SK-N-SH (cell line): ENCODE measurements at regions not wholly inside any gene's neighbourhood (a gene's known extent, or its start where the extent isn't known, plus 50 kb on each side); places are given as distances from the start of the nearest gene placed in this dataset.

Experiments
- CTCF ChIA-PET: fragments of 300-600, 350-600 bp; formaldehyde crosslinking; extraction: SDS; loops from one replicate; lab custom pipeline; 2021; lab: Yijun Ruan, JAX
- POLR2A ChIA-PET: fragments of 350-600 bp; sonication (Branson Sonifier 250); formaldehyde crosslinking; extraction: SDS; loops from one replicate; lab custom pipeline; 2020; ENCODE audit warnings: antibody characterized with exemption, inconsistent platforms; lab: Yijun Ruan, JAX
- DNase-seq: peaks from one replicate; pipeline ENCODE4 v3.0.0; 2012
- H2AFZ ChIP-seq: fragments of 200-600 bp; sonication (generic); 2 replicates; pipeline ENCODE4 v1.8.1; 2016; ENCODE audit warnings: antibody characterized with exemption, mild to moderate bottlenecking, low read depth
- H3F3A ChIP-seq: fragments of 200-600 bp; sonication (generic); replicated peaks from 2 replicates; pipeline ENCODE3; 2016; ENCODE audit warnings: antibody characterized with exemption, mild to moderate bottlenecking; ENCODE audit not compliant: insufficient read depth
- H3K27ac ChIP-seq, 2 experiments: fragments of 200-500 bp in 1 of 2; fragments of 200-600 bp in 1 of 2; sonication (Bioruptor generic) in 1 of 2; sonication (generic), shearing (Covaris generic) in 1 of 2; 2 replicates each; pipeline versions ENCODE4 v1.5.1 to v1.6.1; 2014 to 2016; ENCODE audit warnings: low read depth in 2 of 2, inconsistent platforms in 1 of 2, low read length in 1 of 2, mild to moderate bottlenecking in 1 of 2, mixed read lengths in 1 of 2
- H3K27me3 ChIP-seq: fragments of 200-600 bp; sonication (generic), shearing (Covaris generic); 2 replicates; pipeline ENCODE4 v1.6.1; 2016; ENCODE audit warnings: mixed run types; ENCODE audit not compliant: insufficient read depth
- H3K36me3 ChIP-seq, 2 experiments: fragments of 200-500 bp in 1 of 2; fragments of 200-600 bp in 1 of 2; sonication (Bioruptor generic) in 1 of 2; sonication (generic) in 1 of 2; replicated peaks in 1 of 2; 2 replicates each; pipeline versions ENCODE3 to v1.5.1; 2014 to 2016; ENCODE audit warnings: low read length in 1 of 2, mild to moderate bottlenecking in 1 of 2; ENCODE audit not compliant: insufficient read depth in 2 of 2, control insufficient read depth in 1 of 2
- H3K4me1 ChIP-seq, 2 experiments: fragments of 200-500 bp in 1 of 2; fragments of 200-600 bp in 1 of 2; sonication (Bioruptor generic) in 1 of 2; sonication (generic), shearing (Covaris generic) in 1 of 2; 2 replicates each; pipeline versions ENCODE4 v1.5.1 to v1.6.1; 2014 to 2016; ENCODE audit warnings: low read depth in 1 of 2, low read length in 1 of 2, mixed run types in 1 of 2; ENCODE audit not compliant: insufficient read depth in 2 of 2, control insufficient read depth in 1 of 2
- H3K4me2 ChIP-seq: fragments of 200-600 bp; sonication (generic), shearing (Covaris generic); 2 replicates; pipeline ENCODE4 v1.6.1; 2017; ENCODE audit warnings: mixed run types
- H3K4me3 ChIP-seq, 2 experiments: fragments of 200-500 bp in 1 of 2; fragments of 200-600 bp in 1 of 2; sonication (Bioruptor generic) in 1 of 2; sonication (generic), shearing (Covaris generic) in 1 of 2; 2 replicates each; pipeline versions ENCODE4 v1.5.1 to v1.8.1; 2014 to 2016; ENCODE audit warnings: low read depth in 2 of 2, inconsistent platforms in 1 of 2, low read length in 1 of 2, mild to moderate bottlenecking in 1 of 2, mixed read lengths in 1 of 2, moderate library complexity in 1 of 2
- H3K79me2 ChIP-seq: fragments of 200-600 bp; sonication (generic); 2 replicates; pipeline ENCODE4 v1.8.1; 2017; ENCODE audit warnings: mild to moderate bottlenecking; ENCODE audit not compliant: insufficient read depth
- H3K9ac ChIP-seq: fragments of 200-600 bp; sonication (generic); 2 replicates; pipeline ENCODE4 v1.6.1; 2017; ENCODE audit warnings: mixed run types
- H3K9me2 ChIP-seq: fragments of 200-600 bp; sonication (generic); 2 replicates; pipeline ENCODE4 v1.6.1; 2017; ENCODE audit warnings: mixed run types
- H3K9me3 ChIP-seq: fragments of 200-600 bp; sonication (generic); 2 replicates; pipeline ENCODE4 v1.6.1; 2017; ENCODE audit warnings: mixed run types, mild to moderate bottlenecking, moderate library complexity
- H4K20me1 ChIP-seq: fragments of 200-600 bp; sonication (generic); 2 replicates; pipeline ENCODE4 v1.6.1; 2017; ENCODE audit warnings: mild to moderate bottlenecking, mixed run types; ENCODE audit not compliant: insufficient read depth
- CTCF ChIP-seq: fragments of 200-600 bp; sonication (generic); IDR thresholded peaks from 2 replicates; pipeline ENCODE4 v1.6.1; 2017; ENCODE audit warnings: antibody characterized with exemption, mild to moderate bottlenecking, moderate library complexity
- ELF1 ChIP-seq: IDR thresholded peaks from 2 replicates; pipeline ENCODE4 v1.4.0; 2012
- EP300 ChIP-seq, 2 experiments: IDR thresholded peaks; 2 replicates each; pipeline versions ENCODE4 v1.4.0 to v1.6.1; 2012; ENCODE audit warnings: borderline replicate concordance in 1 of 2, low read depth in 1 of 2, low read length in 1 of 2
- EZH2phosphoT487 ChIP-seq: fragments of 200-600 bp; sonication (generic); IDR thresholded peaks from 2 replicates; pipeline ENCODE4 v1.6.1; 2017; ENCODE audit warnings: low read depth, mixed run types, mild to moderate bottlenecking, antibody characterized with exemption, moderate library complexity, borderline replicate concordance
- FOSL2 ChIP-seq: IDR thresholded peaks from 2 replicates; pipeline ENCODE4 v1.4.0; 2012; ENCODE audit warnings: low read depth, mild to moderate bottlenecking, moderate library complexity, borderline replicate concordance
- FOXJ3 ChIP-seq: sonication (generic); formaldehyde crosslinking; IDR thresholded peaks from 2 replicates; pipeline ENCODE4 v1.5.1; 2020; ENCODE audit warnings: mild to moderate bottlenecking, missing genetic modification reagents
- GABPA ChIP-seq: IDR thresholded peaks from 2 replicates; pipeline ENCODE4 v1.4.0; 2012; ENCODE audit warnings: low read depth, mild to moderate bottlenecking
- GATA2 ChIP-seq: sonication (generic); formaldehyde crosslinking; IDR thresholded peaks from 2 replicates; pipeline ENCODE4 v1.5.0; 2020; ENCODE audit warnings: mild to moderate bottlenecking, missing genetic modification reagents
- IRF3 ChIP-seq: fragments of 150-350 bp; IDR thresholded peaks from 2 replicates; pipeline ENCODE4 v1.6.1; 2016; ENCODE audit warnings: mild to moderate bottlenecking, low read depth, low read length
- MAX ChIP-seq: IDR thresholded peaks from 2 replicates; pipeline ENCODE4 v1.4.0; 2012; ENCODE audit warnings: low read depth
- MEF2A ChIP-seq: IDR thresholded peaks from 2 replicates; pipeline ENCODE4 v1.4.0; 2012; ENCODE audit warnings: low read depth, borderline replicate concordance
- NFIC ChIP-seq: IDR thresholded peaks from 2 replicates; pipeline ENCODE4 v1.4.0; 2012; ENCODE audit warnings: borderline replicate concordance
- NRF1 ChIP-seq: IDR thresholded peaks from 2 replicates; pipeline ENCODE4 v1.6.1; 2012; ENCODE audit warnings: low read depth, mild to moderate bottlenecking, low read length
- POLR2AphosphoS5 ChIP-seq: IDR thresholded peaks from 2 replicates; pipeline ENCODE4 v1.6.1; 2012; ENCODE audit warnings: low read depth, low read length
- RAD21 ChIP-seq: IDR thresholded peaks from 2 replicates; pipeline ENCODE4 v1.6.1; 2012; ENCODE audit warnings: mild to moderate bottlenecking, low read length
- RFX5 ChIP-seq: IDR thresholded peaks from 2 replicates; pipeline ENCODE4 v1.6.1; 2012; ENCODE audit warnings: mild to moderate bottlenecking, improper control_type of control experiment, low read length
- SIN3A ChIP-seq: IDR thresholded peaks from 2 replicates; pipeline ENCODE4 v1.6.1; 2012; ENCODE audit warnings: low read depth, mild to moderate bottlenecking, low read length, moderate library complexity, borderline replicate concordance
- SMC3 ChIP-seq: IDR thresholded peaks from 2 replicates; pipeline ENCODE4 v1.6.1; 2012; ENCODE audit warnings: low read depth, low read length, improper control_type of control experiment
- TAF1 ChIP-seq: IDR thresholded peaks from 2 replicates; pipeline ENCODE4 v1.6.1; 2012; ENCODE audit warnings: low read depth, mild to moderate bottlenecking, low read length, moderate library complexity, borderline replicate concordance
- TCF12 ChIP-seq: IDR thresholded peaks from 2 replicates; pipeline ENCODE4 v1.4.0; 2012
- USF1 ChIP-seq: IDR thresholded peaks from 2 replicates; pipeline ENCODE4 v1.4.0; 2012; ENCODE audit warnings: low read depth, borderline replicate concordance
- USF2 ChIP-seq: fragments of 150-350 bp; IDR thresholded peaks from 2 replicates; pipeline ENCODE4 v1.6.1; 2017; ENCODE audit warnings: antibody characterized with exemption, low read length, low read depth, borderline replicate concordance
- YY1 ChIP-seq: IDR thresholded peaks from 2 replicates; pipeline ENCODE4 v1.4.0; 2012; ENCODE audit warnings: low read depth, mild to moderate bottlenecking
- WGBS: methylation state at CpG from one replicate; pipeline ENCODE4 v1.1.6; 2017; ENCODE audit warnings: low lambda C conversion rate; 5-methylcytosine and 5-hydroxymethylcytosine counted together

- WGBS, result 50% methylated on average over 10 of the region's 10 CpGs
- H3K79me2 ChIP-seq, result no peaks in the 10 kb centered on the region
- H3K4me2 ChIP-seq, result no peak overlapping the region
- H3K9ac ChIP-seq, result no peak overlapping the region
- H3K27me3 ChIP-seq, result no peaks in the 10 kb centered on the region
- H3K36me3 ChIP-seq, result no peaks in the 10 kb centered on the region
- H2AFZ ChIP-seq, result no peak overlapping the region
- H3K4me3 ChIP-seq, result no peak overlapping the region
- no peaks in the 10 kb centered on the region for H3K9me2 ChIP-seq
- no peaks in the 10 kb centered on the region for H3K9me3 ChIP-seq
- no peaks in the 10 kb centered on the region for H4K20me1 ChIP-seq
- peaks cover 0 to 4% of the 10 kb centered on the region in 2 experiments; a peak in 2 of 4 replicates for H3K4me1 ChIP-seq
- no peak for TF ChIP-seq CTCF
- TF ChIP-seq POLR2AphosphoS5, result no peak
- no peak for TF ChIP-seq SIN3A
- TF ChIP-seq NFIC, result no peak
- TF ChIP-seq NRF1, result no peak
- TF ChIP-seq USF1, result no peak
- no peak for TF ChIP-seq MAX
- TF ChIP-seq TCF12, result no peak
- TF ChIP-seq EP300 (IDR thresholded peaks at IDR 0.05; ENCODE audit: borderline replicate concordance in 1 of 2, low read depth in 1 of 2, low read length in 1 of 2), result no peak
- no peak for TF ChIP-seq GABPA
- no peak for TF ChIP-seq GATA2 (CRISPR knock-in tag)
- TF ChIP-seq YY1, result no peak
- no peak for TF ChIP-seq TAF1
- H3K27ac ChIP-seq, result no peak overlapping the region
- ChIA-PET POLR2A (no interaction called here), CTCF (interaction anchor here (3.2 kb wide), 1 partner anchor 167 kb away, joined by 9 read pairs; no protein-coding TSS in a partner anchor)
- no peaks in the 10 kb centered on the region for H3F3A ChIP-seq
- DNase-seq, result no peak
Observed at GRCh38 chr18:10350661-10351060, 103.8 kb upstream of the APCDD1 start.

- H3K4me2 ChIP-seq, result no peak overlapping the region
- no peak for TF ChIP-seq GATA2 (CRISPR knock-in tag)
- TF ChIP-seq YY1, result no peak
- TF ChIP-seq RFX5, result no peak
- no peak for TF ChIP-seq FOXJ3 (CRISPR knock-in tag)
- TF ChIP-seq ELF1, result no peak
- TF ChIP-seq TCF12, result no peak
- TF ChIP-seq USF2, result no peak
- no peak for TF ChIP-seq NRF1
- TF ChIP-seq SMC3, result no peak
- TF ChIP-seq FOSL2, result no peak
- TF ChIP-seq RAD21, result no peak
- TF ChIP-seq IRF3, result no peak
- no peak for TF ChIP-seq EZH2phosphoT487
- TF ChIP-seq TAF1, result no peak
- no peak for TF ChIP-seq GABPA
- TF ChIP-seq MEF2A, result no peak
Observed at GRCh38 chr18:10351219-10351818, 103.1 kb upstream of the APCDD1 start.

More at GRCh38 chr18:10351219-10351818, 103.1 kb upstream of the APCDD1 start:
- Histone ChIP-seq H2AFZ (no peak overlapping the region), H3K27ac (no peak overlapping the region), H3K9ac (no peak overlapping the region), H3K79me2 (no peaks in the 10 kb centered on the region), H3K9me2 (no peaks in the 10 kb centered on the region), H4K20me1 (no peaks in the 10 kb centered on the region), H3K9me3 (no peaks in the 10 kb centered on the region), H3F3A (no peaks in the 10 kb centered on the region), H3K4me1 (peaks cover 0 to 4% of the 10 kb centered on the region in 2 experiments; a peak in 2 of 4 replicates), H3K36me3 (no peaks in the 10 kb centered on the region), H3K4me3 (no peak overlapping the region), H3K27me3 (no peaks in the 10 kb centered on the region)
- 48% methylated on average over 6 of the region's 6 CpGs for WGBS
- POLR2A ChIA-PET, result no interaction called here
- CTCF ChIA-PET, result interaction anchor here (3.2 kb wide), 1 partner anchor 167 kb away, joined by 9 read pairs; no protein-coding TSS in a partner anchor
- no peak for DNase-seq
